ENCODE measurements at regions not wholly inside any gene's neighbourhood (a gene's known extent, or its start where the extent isn't known, plus 50 kb on each side); places are given as distances from the start of the nearest gene placed in this dataset.

- TF ChIP-seq, protein P1, sequence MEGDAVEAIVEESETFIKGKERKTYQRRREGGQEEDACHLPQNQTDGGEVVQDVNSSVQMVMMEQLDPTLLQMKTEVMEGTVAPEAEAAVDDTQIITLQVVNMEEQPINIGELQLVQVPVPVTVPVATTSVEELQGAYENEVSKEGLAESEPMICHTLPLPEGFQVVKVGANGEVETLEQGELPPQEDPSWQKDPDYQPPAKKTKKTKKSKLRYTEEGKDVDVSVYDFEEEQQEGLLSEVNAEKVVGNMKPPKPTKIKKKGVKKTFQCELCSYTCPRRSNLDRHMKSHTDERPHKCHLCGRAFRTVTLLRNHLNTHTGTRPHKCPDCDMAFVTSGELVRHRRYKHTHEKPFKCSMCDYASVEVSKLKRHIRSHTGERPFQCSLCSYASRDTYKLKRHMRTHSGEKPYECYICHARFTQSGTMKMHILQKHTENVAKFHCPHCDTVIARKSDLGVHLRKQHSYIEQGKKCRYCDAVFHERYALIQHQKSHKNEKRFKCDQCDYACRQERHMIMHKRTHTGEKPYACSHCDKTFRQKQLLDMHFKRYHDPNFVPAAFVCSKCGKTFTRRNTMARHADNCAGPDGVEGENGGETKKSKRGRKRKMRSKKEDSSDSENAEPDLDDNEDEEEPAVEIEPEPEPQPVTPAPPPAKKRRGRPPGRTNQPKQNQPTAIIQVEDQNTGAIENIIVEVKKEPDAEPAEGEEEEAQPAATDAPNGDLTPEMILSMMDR (IDR thresholded peaks at IDR 0.05) = no peak
- TF ChIP-seq POLR2A (IDR thresholded peaks at IDR 0.05) = no peak
These were observed 57.4 kb upstream of the LDAH start for GRCh38 chr2:20880221-20880771.
